Keratinocyte (primary cell): ENCODE measurements at regions not wholly inside any gene's neighbourhood (a gene's known extent, or its start where the extent isn't known, plus 50 kb on each side); places are given as distances from the start of the nearest gene placed in this dataset.

Experiments used
- DNase-seq: peaks from one replicate; pipeline ENCODE4 v3.0.0-alpha.2; 2011; ENCODE audit warnings: low read depth, missing footprints, low spot score
- FAIRE-seq: peaks from 2 replicates; lab custom pipeline; 2011; peaks lifted over from hg19 to GRCh38; lab: Jason Lieb, UNC
- H2AFZ ChIP-seq: 2 replicates; pipeline ENCODE4 v1.6.0; 2012; ENCODE audit warnings: low read length, control low read depth, inconsistent platforms; ENCODE audit not compliant: control insufficient read depth
- H3K27ac ChIP-seq: 2 replicates; pipeline ENCODE4 v1.5.1; 2011; ENCODE audit warnings: low read length; ENCODE audit not compliant: control insufficient read depth, insufficient read depth
- H3K27me3 ChIP-seq: 3 replicates; pipeline ENCODE4 v1.6.0; 2011; ENCODE audit warnings: low read length; ENCODE audit not compliant: control insufficient read depth, insufficient read depth; ENCODE audit errors: extremely low read depth
- H3K36me3 ChIP-seq, 2 experiments: 2 replicates in 1 of 2; 3 replicates in 1 of 2; pipeline ENCODE4 v1.5.1; 2011; ENCODE audit warnings: low read length in 2 of 2, mild to moderate bottlenecking in 1 of 2; ENCODE audit not compliant: control insufficient read depth in 2 of 2, insufficient read depth in 2 of 2; ENCODE audit errors: extremely low read depth in 1 of 2
- H3K4me1 ChIP-seq: 3 replicates; pipeline ENCODE4 v1.5.1; 2011; ENCODE audit warnings: low read length; ENCODE audit not compliant: control insufficient read depth, insufficient read depth; ENCODE audit errors: extremely low read depth
- H3K4me2 ChIP-seq: 3 replicates; pipeline ENCODE4 v1.6.0; 2011; ENCODE audit warnings: low read depth, low read length; ENCODE audit not compliant: control insufficient read depth, insufficient read depth; ENCODE audit errors: extremely low read depth
- H3K4me3 ChIP-seq, 3 experiments: fragments of 200-600 bp in 1 of 3; sonication (generic) in 1 of 3; 2 replicates in 2 of 3; 3 replicates in 1 of 3; pipeline ENCODE4 v1.5.1; 2011 to 2016; ENCODE audit warnings: low read length in 3 of 3, mild to moderate bottlenecking in 3 of 3, control low read depth in 2 of 3, inconsistent platforms in 1 of 3, low read depth in 1 of 3, mixed read lengths in 1 of 3, mixed run types in 1 of 3, moderate library complexity in 1 of 3; ENCODE audit not compliant: control insufficient read depth in 2 of 3, insufficient read depth in 2 of 3; ENCODE audit errors: extremely low read depth in 1 of 3
- H3K79me2 ChIP-seq: 2 replicates; pipeline ENCODE4 v1.6.0; 2012; ENCODE audit warnings: low read length; ENCODE audit not compliant: control insufficient read depth, insufficient read depth
- H3K9ac ChIP-seq: 3 replicates; pipeline ENCODE4 v1.6.0; 2011; ENCODE audit warnings: low read length; ENCODE audit not compliant: control insufficient read depth, insufficient read depth; ENCODE audit errors: extremely low read depth
- H3K9me1 ChIP-seq: 3 replicates; pipeline ENCODE4 v1.6.0; 2011; ENCODE audit warnings: low read length; ENCODE audit not compliant: control insufficient read depth, insufficient read depth; ENCODE audit errors: extremely low read depth
- H3K9me3 ChIP-seq: 2 replicates; pipeline ENCODE4 v1.5.1; 2012; ENCODE audit warnings: low read depth, low read length; ENCODE audit not compliant: control insufficient read depth
- H4K20me1 ChIP-seq: 3 replicates; pipeline ENCODE4 v1.6.0; 2011; ENCODE audit warnings: low read length; ENCODE audit not compliant: control insufficient read depth, insufficient read depth; ENCODE audit errors: extremely low read depth
- EZH2 ChIP-seq: IDR thresholded peaks from one replicate; pipeline ENCODE4 v1.6.1; 2012; ENCODE audit warnings: inconsistent platforms, mild to moderate bottlenecking, low read length, moderate library complexity
- dilution Hi-C: fragments of 300-500 bp; cut with MboI; formaldehyde crosslinking; loops from one replicate; pipeline ENCODE4 v1.7.0; 2020; ENCODE audit warnings: low sequenced_read_pairs; ENCODE audit not compliant: extremely low pct_ligation_motif_present
- TF ChIP-seq, protein P1 (sequence below), 3 experiments: IDR thresholded peaks in 1 of 3; conservative IDR thresholded peaks in 1 of 3; optimal IDR thresholded peaks in 1 of 3; 2 replicates in 2 of 3; 3 replicates in 1 of 3; pipeline versions ENCODE3 to v1.5.1; 2011; ENCODE audit warnings: low read length in 3 of 3, mild to moderate bottlenecking in 3 of 3, moderate library complexity in 2 of 3, control low read depth in 1 of 3, inconsistent platforms in 1 of 3; ENCODE audit not compliant: insufficient read depth in 2 of 3; ENCODE audit errors: extremely low read depth in 1 of 3

GRCh38 chr9:73841018-73841417, 656.1 kb upstream of the RORB start:
- dilution Hi-C loops = no loop called here
- Histone ChIP-seq H3K27ac (no peak overlapping the region), H2AFZ (no peak overlapping the region), H3K36me3 (no peaks in the 10 kb centered on the region), H3K79me2 (no peaks in the 10 kb centered on the region), H3K4me3 (no peak overlapping the region), H4K20me1 (no peaks in the 10 kb centered on the region), H3K27me3 (no peaks in the 10 kb centered on the region), H3K4me1 (no peaks in the 10 kb centered on the region), H3K9me1 (no peaks in the 10 kb centered on the region), H3K4me2 (no peak overlapping the region), H3K9ac (no peak overlapping the region), H3K9me3 (no peaks in the 10 kb centered on the region)
- no peak for FAIRE-seq
- no peak for TF ChIP-seq EZH2
- TF ChIP-seq, protein P1, sequence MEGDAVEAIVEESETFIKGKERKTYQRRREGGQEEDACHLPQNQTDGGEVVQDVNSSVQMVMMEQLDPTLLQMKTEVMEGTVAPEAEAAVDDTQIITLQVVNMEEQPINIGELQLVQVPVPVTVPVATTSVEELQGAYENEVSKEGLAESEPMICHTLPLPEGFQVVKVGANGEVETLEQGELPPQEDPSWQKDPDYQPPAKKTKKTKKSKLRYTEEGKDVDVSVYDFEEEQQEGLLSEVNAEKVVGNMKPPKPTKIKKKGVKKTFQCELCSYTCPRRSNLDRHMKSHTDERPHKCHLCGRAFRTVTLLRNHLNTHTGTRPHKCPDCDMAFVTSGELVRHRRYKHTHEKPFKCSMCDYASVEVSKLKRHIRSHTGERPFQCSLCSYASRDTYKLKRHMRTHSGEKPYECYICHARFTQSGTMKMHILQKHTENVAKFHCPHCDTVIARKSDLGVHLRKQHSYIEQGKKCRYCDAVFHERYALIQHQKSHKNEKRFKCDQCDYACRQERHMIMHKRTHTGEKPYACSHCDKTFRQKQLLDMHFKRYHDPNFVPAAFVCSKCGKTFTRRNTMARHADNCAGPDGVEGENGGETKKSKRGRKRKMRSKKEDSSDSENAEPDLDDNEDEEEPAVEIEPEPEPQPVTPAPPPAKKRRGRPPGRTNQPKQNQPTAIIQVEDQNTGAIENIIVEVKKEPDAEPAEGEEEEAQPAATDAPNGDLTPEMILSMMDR (optimal IDR thresholded peaks at IDR 0.05 in 1 of 3, IDR thresholded peaks at IDR 0.05 in 1 of 3, conservative IDR thresholded peaks at IDR 0.05 in 1 of 3; ENCODE audit: extremely low read depth in 1 of 3, insufficient read depth in 2 of 3, low read length in 3 of 3) = no peak
- DNase-seq = no peak

- Histone ChIP-seq H3K4me2 (no peak overlapping the region), H3K4me1 (no peaks in the 10 kb centered on the region), H3K9ac (no peak overlapping the region), H3K4me3 (no peak overlapping the region), H3K27ac (no peak overlapping the region), H3K9me1 (no peaks in the 10 kb centered on the region), H3K36me3 (no peaks in the 10 kb centered on the region), H3K9me3 (no peaks in the 10 kb centered on the region), H2AFZ (no peak overlapping the region), H3K79me2 (no peaks in the 10 kb centered on the region), H4K20me1 (no peaks in the 10 kb centered on the region), H3K27me3 (no peaks in the 10 kb centered on the region)
- FAIRE-seq (no peak), DNase-seq (no peak)
- TF ChIP-seq, protein P1 (optimal IDR thresholded peaks at IDR 0.05 in 1 of 3, IDR thresholded peaks at IDR 0.05 in 1 of 3, conservative IDR thresholded peaks at IDR 0.05 in 1 of 3; ENCODE audit: extremely low read depth in 1 of 3, insufficient read depth in 2 of 3, low read length in 3 of 3) = no peak
- TF ChIP-seq EZH2 = no peak
- dilution Hi-C loops = no loop called here
Observed at GRCh38 chr9:73844135-73844534, 653.0 kb upstream of the RORB start.
